ENCODE measurements at regions not wholly inside any gene's neighbourhood (a gene's known extent, or its start where the extent isn't known, plus 50 kb on each side); places are given as distances from the start of the nearest gene placed in this dataset.
"Not testable (repeated sequence)": the region's sequence is repeated elsewhere in the genome, so short reads cannot be mapped to it uniquely, and the experiment has no call there.

DNA sequence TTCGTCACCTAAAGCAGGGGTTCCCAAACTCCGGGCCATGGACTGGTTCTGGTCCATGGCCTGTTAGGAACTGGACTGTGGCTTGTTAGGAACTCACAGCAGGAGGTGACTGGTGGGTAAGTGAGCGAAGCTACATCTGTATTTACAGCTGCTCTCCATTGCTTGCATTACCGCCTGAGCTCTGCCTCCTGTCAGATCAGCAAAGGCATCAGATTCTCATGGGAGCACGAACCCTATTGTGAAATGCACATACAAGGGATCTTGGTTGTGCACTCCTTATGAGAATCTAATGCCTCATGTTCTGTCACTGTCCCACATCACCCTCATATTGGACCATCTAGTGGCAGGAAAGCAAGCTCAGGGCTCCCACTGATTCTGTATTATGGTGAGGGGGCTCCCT, 217.0 kb downstream of the ZFP36L2 start:
- no peak for DNase-seq

DNA sequence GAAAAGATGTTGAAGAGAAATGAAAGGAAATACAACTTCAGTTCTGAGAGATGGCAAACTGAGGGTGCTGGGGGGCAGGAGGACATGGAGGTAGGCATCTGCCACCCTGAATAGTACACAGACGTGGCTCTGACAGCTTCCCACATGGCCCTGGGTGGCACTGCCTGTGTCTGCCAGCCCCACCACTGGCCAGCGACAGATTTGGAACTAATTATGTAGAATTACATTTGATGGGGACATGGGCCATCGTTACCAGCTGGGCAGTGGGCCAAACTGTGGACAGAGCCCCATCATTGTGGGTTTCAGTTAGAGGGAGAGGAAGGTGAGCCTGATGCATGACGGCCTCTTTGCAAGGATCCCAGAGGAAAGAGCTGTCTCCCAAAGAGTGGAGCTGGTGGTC, 216.0 kb upstream of the HAAO start:
- DNase-seq = no peak

DNA sequence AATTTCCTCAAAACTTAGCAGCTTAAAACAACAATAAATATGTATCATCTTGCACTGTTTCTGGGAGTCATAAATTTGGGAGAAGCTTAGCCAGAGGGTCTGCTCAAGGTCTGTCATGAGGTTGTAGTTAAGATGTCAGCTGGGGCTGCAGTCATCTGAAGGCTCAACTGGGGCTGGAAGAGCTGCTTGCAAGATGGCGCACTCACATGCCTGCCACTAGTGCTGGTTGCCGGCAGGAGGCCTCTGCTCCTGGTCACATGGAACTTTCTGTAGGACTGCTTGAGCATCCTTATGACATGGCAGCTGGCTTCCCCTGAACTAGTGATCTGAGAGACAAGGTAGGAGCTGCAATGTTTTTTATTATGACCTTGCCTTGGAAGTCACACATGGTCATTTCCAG, 215.5 kb upstream of the HAAO start:
- no peak for DNase-seq

DNA sequence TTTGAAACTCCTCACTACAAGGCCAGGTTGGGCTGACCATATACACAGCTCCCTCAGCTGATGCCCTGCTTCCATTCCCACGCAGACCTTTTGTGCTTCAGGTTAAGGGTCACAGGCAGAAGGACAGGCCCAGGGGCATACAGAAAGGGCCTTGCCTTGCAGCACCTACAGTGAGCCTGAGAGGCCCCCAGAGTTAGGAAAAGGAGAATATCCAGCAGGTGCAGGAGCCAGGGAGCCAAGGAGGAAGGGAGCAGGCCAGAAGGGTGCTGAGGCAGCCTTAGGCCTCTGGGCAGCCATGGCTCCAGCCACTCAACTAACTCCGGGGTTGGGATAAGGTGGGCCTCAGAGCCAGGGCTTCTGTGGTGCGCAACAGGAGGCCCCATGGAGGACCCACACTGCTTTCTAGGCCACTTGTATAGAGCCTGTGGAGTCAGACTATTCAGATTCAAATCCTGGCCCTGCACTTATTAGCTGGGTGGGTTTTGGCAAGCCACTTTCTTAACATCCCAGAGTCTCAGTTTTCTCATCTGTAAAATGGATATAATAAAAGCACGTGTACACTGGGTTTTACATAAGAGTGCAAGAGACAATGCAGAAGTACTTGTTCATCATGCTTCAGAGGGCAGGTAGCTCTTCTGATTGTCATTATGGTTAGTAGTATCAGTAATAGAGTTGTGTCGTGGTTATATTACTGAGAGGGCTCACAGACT, 214.6 kb upstream of the HAAO start:
- no peak for DNase-seq

DNA sequence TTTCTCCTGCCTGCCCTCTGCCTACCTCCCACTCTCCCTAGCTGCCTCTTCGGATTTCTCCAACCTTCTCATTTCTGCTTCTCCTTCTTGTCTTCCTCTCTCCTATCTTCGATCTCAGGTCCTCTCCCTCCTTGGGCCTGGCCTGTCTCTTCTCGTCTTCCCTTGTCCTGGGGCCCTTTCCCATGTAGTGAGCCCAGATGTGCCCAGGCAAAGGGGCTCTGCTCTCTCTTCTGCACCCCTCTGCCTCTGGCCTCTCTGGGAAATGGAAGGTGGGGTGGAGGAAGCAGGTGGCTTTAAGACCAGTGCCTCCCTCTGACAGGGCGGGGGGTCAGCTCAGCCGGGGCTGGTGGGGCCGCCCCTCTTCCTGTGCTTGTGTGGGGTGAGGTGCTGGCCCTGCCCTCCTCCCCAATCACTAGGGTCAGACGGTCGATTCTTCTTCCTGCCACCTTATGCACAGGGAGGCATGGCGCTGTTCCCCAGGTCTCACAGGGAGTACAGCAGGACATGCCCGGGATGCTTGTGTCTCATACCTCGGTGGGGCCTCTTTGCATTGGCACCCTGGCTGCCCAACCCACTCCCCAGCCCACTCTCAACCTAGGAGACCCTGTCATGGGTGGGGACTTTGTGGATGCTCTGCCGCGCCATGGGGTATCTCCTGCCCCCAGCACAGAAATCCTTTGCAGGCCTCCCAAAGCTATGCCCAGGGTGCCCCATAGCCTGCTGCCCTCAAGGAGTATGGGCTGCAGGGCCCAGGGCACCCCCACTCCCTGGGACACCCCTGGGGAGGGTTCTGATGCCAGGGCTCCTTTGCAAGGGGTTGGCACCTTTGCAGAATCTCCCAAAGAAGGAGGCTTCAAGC, 213.8 kb upstream of the HAAO start:
- DNase-seq = no peak

DNA sequence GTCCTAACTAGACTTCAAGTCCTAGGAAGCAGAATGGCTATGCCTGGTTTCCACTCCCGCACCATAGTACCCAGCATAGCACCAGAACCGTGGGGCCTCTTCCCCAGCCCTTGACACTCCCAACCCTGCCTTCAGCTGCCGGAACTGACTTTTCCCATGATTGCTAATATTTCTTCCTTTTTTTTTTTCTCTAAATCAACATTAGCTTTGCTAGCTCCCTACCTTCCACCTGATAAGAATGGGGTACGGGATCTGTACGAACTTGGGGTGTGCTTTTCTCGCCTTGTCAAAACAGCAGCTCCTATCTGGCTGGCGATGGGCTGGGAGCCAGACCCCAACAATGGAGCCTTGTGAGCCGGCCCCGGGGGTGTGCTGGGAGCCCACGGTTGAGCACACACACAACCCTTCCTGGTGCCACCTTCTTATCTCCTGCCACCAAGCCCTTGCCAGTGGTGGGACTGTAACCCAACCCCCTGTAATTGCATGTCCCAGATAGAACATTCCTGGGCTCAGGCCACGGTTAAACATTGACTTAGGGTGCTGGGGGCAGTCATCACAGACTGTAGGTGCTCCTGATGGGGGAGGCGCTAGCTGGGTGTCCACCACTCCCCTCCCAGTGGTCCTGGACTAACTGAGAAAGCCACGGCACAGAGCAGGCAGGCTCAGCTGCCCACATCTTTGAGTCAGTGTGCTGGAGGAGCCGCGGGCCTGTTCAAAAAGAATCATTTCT, 213.0 kb upstream of the HAAO start:
- no peak for DNase-seq

DNA sequence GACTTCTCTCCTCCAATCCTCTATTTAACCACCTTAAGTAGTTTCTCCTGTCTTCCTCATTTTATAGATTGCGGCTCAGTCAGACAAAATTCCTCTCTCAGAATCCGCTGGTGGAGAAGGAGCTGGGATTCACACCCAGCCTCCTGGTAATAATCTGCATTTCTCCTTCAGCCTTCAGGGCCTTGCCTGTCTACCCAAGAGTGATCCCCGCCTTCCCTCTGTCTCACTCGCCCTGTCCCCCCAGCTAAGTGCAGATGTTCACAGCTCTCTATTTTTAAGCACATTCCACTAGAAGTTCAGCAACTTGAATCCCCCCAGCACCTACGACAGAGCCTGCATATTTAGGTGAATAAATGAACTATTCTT, 212.5 kb upstream of the HAAO start:
- DNase-seq = no peak

DNA sequence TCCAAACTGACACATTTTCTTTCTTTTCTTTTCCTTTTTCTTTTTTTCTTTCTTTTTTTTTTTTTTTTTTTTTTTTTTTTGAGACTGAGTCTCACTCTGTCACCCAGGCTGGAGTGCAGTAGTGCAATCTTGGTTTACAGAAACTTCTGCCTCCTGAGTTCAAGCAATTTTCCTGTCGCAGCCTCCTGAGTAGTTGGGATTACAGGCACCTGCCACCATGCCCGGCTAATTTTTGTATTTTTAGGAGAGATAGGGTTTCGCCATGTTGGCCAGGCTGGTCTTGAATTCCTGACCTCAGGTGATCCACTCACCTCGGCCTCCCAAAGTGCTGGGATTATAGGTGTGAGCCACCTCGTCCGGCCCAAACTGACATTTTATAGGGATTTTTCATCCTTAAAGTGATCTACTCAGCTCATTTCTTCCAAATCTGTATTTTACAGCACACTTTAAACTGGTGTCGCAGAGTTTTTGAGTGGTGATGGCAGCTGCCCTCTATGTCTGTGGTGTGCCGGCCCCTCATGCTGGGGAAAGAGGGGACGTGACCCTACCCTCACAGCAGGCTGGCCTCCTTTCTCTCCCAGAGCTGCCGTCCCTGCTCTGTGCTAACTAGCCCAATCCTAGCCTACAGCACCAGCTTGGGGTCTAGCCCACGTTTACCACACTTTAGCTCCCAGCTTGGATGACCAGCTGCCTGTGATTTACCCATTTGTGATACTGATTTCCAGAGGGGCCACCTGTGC, 211.9 kb upstream of the HAAO start:
- not testable (repeated sequence) for DNase-seq

DNA sequence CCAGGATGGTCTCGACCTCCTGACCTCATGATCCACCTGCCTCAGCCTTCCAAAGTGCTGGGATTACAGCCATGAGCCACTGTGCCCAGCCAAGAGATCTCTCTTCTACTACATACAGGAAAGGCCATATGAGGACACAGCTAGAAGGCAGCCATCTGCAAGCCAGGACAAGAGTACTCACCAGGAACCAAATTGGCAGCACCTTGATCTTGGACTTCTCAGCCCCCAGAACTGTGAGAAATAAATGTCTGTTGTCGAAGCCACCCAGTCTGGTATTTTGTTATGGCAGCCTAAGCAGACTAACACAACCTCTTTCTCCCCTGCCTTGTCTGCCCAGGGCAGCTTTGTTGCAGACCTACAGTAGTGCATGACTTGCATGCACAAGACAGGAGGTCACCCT, 211.3 kb upstream of the HAAO start:
- no peak for DNase-seq

DNA sequence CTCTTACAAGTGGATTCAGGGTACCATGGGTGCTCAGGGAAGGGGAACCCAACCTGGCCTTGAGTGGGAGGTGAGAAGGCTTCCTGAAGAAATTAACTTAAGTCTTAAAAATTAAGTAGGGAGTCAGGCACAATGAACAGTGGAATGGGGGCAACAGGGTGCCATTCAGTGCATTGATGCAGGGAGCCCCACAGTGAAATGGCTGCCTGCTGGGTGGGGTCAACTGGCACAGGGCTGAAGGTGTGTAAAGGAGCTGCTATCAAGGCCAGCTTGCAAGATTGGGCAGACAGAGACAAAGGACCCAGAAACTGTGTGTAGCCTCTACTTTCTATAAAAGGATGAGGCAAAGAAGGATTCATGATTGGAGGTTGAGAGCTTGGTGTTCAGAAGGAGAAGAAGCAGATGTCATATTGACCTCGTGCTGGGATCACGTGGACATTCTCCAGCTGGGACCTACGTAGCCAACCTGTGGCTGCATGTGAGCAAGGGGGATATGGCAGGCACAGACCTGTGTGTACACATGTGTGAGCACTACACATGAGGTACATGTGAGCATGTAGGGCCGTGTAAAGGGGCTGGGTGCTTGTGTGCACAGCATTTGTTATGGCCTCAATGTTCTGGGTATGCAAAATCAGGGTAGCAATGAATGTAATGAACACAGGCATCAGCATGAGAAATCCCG, 209.5 kb upstream of the HAAO start:
- DNase-seq = no peak

DNA sequence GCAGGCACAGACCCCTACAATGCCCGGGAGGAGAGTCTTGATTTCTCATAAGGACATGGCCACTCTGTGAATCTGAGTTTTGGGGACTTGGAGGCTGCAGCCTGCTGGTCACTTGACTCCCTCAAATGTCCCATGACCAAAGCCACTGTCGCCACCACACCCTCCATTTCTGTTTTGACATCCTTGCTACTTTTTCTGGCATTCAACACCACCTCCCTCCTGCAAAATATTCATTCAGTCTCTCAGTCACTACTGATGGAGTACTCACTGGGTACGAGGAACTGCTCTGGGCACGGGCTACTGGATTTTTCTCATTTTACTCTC, 208.6 kb upstream of the HAAO start:
- DNase-seq = no peak

DNA sequence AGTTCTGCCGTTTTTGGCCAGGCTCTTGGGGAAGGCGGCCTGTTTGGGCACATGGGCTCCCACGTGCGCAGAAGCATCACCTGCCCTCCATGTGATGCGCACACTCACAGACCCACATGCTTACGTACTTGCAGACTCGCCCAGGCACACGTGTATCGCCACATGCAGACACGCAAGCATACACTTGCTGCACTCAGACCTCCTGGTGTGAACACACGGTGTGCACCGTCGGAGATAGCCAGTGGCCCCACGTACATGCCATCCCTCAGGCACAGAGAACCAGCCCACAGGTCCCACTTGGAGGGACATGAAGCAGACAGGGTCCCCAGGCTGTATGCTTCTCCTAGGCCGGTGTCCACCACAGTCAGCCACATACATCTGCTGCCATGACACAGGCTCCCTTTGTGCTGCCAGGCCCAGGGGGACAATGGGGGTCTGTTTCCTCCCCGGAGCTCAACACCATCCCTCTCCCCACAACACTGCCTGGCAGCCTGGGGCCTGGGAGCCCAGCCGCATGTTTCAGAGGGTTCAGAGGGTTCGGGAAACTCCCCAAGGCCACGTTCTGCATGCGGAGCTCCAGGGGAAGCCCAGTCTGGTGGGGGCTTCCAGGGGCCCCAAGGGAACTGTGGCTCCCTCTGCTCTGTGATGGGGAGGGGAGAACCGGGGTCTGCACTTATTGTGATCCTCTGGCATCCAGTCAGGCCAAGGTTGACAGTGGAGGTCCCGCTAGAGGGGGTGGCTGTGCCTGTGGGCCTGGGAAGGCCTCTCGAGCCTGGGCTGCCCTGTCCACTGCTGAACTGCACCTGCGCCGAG, 208.1 kb upstream of the HAAO start:
- no peak for DNase-seq

DNA sequence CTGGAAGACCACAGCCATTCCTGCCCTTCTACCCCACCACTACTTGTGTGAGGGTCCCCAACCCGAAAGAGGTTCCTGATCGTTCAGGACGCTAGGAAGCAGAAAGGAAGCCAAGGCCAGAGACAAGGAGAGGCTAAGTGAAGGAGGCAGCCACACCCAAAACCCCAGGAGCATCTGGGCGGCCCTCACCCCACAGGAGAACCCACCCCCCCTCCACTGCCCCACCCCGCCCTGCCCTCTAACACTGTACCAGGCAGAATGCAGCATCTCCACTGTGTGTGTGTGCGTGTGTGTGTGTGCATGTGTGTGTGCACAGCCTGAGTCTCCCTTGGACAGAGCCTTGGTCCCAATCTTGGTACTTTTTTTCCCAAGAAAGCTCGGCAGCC, 207.5 kb upstream of the HAAO start:
- DNase-seq = no peak

DNA sequence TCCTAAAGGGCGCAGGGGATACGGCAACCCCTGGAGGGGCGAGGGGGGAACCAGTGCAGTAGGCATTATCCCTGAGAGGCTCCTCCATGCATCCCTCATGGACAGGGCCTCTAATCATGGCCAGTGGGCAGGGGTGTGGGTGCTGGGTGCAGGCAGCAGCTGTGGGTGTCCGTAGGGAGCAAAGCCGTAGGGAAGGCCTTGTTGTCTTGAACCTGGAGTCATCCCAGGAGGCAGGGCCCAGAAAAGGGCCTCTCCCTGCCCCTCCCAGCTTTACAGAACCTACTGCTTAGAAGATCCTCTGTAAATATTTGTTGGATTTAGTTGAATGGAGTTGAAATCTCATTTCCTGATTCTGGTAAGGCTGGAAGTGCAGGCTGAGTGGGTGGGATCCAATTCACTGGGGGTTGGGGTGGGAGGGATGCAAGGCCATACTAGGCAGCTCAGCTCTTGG, 207.0 kb upstream of the HAAO start:
- DNase-seq = no peak

DNA sequence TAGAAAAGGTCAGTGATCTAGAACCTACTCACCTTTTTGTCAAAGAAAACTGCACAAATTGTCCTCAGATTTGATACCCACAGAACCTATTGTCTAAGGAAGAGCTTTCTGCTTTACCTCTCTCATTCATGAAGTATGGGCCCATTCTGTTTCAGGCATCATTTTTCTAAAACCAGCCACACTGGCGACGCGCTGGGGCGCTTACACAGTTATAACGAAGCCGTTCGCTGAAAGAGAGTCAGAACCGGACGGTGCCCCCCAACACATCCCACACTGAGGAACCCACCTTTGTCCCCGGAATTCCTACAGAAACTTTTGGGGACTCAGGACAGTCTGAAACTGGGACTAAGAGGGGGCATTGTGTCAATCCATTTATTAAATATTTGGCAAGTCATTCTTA, 206.3 kb upstream of the HAAO start:
- DNase-seq = no peak

DNA sequence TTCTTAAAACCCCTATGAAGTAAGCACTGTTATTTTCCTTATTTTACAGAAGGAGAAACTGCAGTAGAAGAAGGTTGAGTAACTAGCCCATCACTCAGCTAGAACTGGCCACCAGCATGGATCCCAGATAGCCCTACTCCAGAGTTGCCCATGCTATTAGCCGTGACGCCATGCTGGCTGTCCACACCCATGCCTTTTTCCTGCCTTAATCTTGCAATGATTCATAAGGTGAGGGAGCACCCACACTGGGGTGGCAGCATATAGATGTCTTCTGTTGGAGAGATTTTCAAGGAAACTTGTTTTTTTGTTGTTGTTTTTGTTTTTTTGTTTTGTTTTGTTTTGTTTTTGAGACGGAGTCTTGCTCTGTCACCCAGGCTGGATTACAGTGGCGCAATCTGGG, 204.1 kb upstream of the HAAO start:
- DNase-seq = no peak

DNA sequence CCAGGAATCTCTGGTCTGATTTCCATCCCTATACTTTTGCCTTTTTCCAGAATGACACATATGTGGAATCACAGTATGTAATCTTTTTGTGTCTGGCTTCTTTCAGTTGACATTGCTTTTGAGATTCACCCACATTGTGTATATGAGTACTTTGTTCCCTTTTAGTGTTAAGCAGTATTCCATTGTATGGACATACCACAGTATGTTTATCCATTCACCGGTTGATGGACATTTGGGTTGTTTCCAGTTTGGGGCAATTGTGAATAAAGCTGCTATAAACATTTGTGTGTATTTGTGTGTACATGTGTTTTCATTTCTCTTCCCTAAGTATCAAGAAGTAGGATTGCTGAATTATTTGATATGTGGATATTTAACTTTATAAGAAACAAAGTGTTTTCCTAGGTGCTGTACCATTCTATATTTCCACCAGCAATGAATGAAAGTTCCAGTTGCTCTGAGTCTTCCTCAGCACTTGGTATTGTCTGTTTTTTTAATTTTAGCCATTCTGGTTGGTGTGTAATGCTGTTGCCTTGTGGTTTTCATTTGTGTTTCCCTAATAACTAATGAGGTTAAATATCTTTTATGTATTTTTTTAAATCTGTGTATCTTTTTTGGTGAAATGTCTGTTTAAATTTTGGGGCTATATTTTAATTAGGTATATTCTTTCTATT, 203.5 kb upstream of the HAAO start:
- DNase-seq = no peak

DNA sequence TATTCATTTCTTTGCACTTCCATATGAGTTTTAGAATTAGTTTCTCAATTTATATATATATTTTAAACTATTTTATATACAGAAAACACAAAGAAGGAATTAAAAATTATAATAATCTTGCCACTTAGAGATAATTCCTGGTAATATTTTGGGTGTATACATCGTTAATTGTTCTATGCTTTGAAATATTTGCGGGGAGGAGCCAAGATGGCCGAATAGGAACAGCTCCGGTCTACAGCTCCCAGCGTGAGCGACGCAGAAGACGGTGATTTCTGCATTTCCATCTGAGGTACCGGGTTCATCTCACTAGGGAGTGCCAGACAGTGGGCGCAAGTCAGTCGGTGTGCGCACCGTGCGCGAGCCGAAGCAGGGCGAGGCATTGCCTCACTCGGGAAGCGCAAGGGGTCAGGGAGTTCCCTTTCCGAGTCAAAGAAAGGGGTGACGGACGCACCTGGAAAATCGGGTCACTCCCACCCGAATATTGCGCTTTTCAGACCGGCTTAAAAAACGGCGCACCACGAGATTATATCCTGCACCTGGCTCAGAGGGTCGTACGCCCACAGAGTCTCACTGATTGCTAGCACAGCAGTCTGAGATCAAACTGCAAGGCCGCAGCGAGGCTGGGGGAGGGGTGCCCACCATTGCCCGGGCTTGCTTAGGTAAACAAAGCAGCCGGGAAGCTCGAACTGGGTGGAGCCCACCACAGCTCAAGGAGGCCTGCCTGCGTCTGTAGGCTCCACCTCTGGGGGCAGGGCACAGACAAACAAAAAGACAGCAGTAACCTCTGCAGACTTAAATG, 197.1 kb upstream of the HAAO start:
- DNase-seq = not testable (repeated sequence)

DNA sequence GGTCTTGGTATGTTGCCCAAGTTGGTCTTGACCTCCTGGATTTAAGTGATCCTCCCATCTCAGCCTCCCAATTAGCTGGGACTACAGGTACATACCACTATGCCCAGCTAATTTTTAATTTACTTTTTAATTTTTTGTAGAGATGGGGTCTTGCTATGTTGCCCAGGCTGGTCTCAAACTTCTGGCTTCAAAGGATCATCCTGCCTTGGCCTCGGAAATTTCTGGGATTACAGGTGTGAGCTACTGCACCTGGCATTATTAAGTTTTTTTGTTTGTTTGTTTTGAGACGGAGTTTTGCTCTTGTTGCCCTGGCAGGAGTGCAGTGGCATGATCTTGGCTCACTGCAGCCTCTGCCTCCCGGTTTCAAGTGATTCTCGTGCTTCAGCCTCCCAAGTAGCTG, 195.7 kb upstream of the HAAO start:
- DNase-seq = not testable (repeated sequence)
